ELF-1 (cell line): ENCODE measurements at regions not wholly inside any gene's neighbourhood (a gene's known extent, or its start where the extent isn't known, plus 50 kb on each side); places are given as distances from the start of the nearest gene placed in this dataset.

Experiments used
- DNase-seq: peaks from one replicate; pipeline ENCODE4 v3.0.0-alpha.2; 2016; ENCODE audit warnings: low read depth, low spot score

GRCh38 chr1:214823311-214824117, 220.5 kb downstream of the CENPF start:
- DNase-seq: peak; percentile 43

GRCh38 chr1:214824763-214825162, 221.8 kb downstream of the CENPF start:
- no peak for DNase-seq

- DNase-seq: no peak
These were observed 223.6 kb downstream of the CENPF start for GRCh38 chr1:214826619-214827018.

- DNase-seq: no peak
These were observed 224.9 kb downstream of the CENPF start for GRCh38 chr1:214827883-214828282.

GRCh38 chr1:214830941-214831340, 227.9 kb downstream of the CENPF start:
- DNase-seq: no peak

GRCh38 chr1:214831956-214832355, 229.0 kb downstream of the CENPF start:
- DNase-seq: no peak

GRCh38 chr1:214833178-214833756, 230.3 kb downstream of the CENPF start:
- no peak for DNase-seq

GRCh38 chr1:214837376-214837775, 234.4 kb downstream of the CENPF start:
- no peak for DNase-seq

GRCh38 chr1:214838351-214838750, 235.4 kb downstream of the CENPF start:
- no peak for DNase-seq

- DNase-seq: no peak
These were observed 237.4 kb downstream of the CENPF start for GRCh38 chr1:214840356-214840755.

GRCh38 chr1:214842856-214843255, 239.7 kb upstream of the KCNK2 start:
- no peak for DNase-seq

- DNase-seq: no peak
These were observed 239.3 kb upstream of the KCNK2 start for GRCh38 chr1:214843281-214843680.

GRCh38 chr1:214844319-214844718, 238.2 kb upstream of the KCNK2 start:
- no peak for DNase-seq

GRCh38 chr1:214846276-214846675, 236.3 kb upstream of the KCNK2 start:
- DNase-seq: no peak

GRCh38 chr1:214847071-214847810, 235.3 kb upstream of the KCNK2 start:
- no peak for DNase-seq

GRCh38 chr1:214848101-214848500, 234.4 kb upstream of the KCNK2 start:
- no peak for DNase-seq

- DNase-seq: no peak
These were observed 232.0 kb upstream of the KCNK2 start for GRCh38 chr1:214850432-214851050.

GRCh38 chr1:214853340-214853739, 229.2 kb upstream of the KCNK2 start:
- no peak for DNase-seq

- DNase-seq: no peak
These were observed 228.2 kb upstream of the KCNK2 start for GRCh38 chr1:214854126-214854875.

- no peak for DNase-seq
These were observed 225.7 kb upstream of the KCNK2 start for GRCh38 chr1:214856843-214857242.

- DNase-seq: no peak
These were observed 224.8 kb upstream of the KCNK2 start for GRCh38 chr1:214857716-214858115.
